GM23338 (cell line): ENCODE measurements at regions not wholly inside any gene's neighbourhood (a gene's known extent, or its start where the extent isn't known, plus 50 kb on each side); places are given as distances from the start of the nearest gene placed in this dataset.

Experiments used
- ETS1 ChIP-seq: IDR thresholded peaks from 2 replicates; pipeline ENCODE4 v1.6.1; 2016; ENCODE audit warnings: antibody characterized with exemption
- EZH2 ChIP-seq: fragments of 200-600 bp; sonication (generic); IDR thresholded peaks from one replicate; pipeline ENCODE4 v1.8.0; 2017; ENCODE audit warnings: antibody characterized with exemption, mild to moderate bottlenecking, low read depth; ENCODE audit not compliant: unreplicated experiment
- TF ChIP-seq, protein P1 (sequence below), 2 experiments: fragments of 200-600 bp in 1 of 2; sonication (generic) in 1 of 2; conservative IDR thresholded peaks; 2 replicates each; pipeline versions ENCODE4 v1.5.1 to v1.6.1; 2016 to 2017; ENCODE audit warnings: antibody characterized with exemption in 2 of 2, low read depth in 2 of 2, mild to moderate bottlenecking in 2 of 2, moderate library complexity in 1 of 2

DNA sequence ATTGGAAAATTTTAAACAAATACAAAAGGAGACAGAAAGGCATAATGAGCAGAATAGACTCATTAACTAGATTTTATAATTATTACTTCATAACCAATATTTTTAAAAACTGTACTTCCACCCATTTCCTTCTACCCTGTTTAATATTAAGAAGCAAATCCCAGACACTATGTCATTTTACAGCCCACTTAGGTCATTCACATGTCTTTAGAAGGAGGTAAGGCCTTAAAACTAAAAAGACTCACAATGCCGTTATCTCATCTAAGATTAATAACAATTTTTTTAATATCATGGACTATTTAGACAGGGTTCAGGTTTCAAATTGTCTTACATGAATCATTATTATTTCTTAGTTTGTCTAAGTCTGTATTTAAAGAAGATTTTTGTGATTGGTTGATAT, 217.2 kb downstream of the NFKBIZ start:
- TF ChIP-seq ETS1 (no peak), EZH2 (no peak)
- TF ChIP-seq, protein P1, sequence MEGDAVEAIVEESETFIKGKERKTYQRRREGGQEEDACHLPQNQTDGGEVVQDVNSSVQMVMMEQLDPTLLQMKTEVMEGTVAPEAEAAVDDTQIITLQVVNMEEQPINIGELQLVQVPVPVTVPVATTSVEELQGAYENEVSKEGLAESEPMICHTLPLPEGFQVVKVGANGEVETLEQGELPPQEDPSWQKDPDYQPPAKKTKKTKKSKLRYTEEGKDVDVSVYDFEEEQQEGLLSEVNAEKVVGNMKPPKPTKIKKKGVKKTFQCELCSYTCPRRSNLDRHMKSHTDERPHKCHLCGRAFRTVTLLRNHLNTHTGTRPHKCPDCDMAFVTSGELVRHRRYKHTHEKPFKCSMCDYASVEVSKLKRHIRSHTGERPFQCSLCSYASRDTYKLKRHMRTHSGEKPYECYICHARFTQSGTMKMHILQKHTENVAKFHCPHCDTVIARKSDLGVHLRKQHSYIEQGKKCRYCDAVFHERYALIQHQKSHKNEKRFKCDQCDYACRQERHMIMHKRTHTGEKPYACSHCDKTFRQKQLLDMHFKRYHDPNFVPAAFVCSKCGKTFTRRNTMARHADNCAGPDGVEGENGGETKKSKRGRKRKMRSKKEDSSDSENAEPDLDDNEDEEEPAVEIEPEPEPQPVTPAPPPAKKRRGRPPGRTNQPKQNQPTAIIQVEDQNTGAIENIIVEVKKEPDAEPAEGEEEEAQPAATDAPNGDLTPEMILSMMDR (conservative IDR thresholded peaks at IDR 0.05; ENCODE audit: low read depth in 2 of 2): no peak
